ENCODE measurements at regions not wholly inside any gene's neighbourhood (a gene's known extent, or its start where the extent isn't known, plus 50 kb on each side); places are given as distances from the start of the nearest gene placed in this dataset.

DNA sequence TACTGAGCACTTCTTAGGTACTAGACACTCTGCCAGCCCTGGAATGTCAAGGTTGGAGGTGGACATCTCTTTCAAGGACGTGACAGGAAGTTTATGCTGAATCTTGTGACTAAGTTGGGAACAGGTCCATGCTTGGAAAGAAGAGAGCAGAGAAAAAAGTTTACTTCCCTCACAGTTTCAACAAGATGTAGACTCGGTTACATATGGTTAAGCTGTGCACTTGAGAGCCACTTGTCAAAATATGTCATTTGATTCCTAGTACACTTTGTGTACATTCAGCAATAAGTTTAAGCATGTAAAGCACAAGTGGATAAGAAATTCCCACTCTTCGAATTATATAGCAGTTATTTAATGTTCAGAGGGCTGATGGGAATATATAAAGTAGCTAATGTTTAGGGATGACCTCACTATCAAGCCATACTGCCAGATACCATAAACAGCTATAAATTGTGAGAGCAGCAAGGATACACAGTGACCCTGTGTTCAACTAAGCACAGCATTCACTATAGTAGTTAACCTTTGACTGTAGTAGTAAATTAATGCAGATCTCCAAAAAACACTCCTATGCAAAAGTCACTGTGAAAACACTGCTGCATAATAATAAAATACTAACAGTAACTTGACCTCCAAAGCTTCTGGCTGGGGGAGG lies 1944.6 kb upstream of the WWC1 start:
- Histone ChIP-seq H3K79me2 (ENCODE audit: control insufficient read depth, insufficient read depth, low read length) (no peaks in the 10 kb centered on the region), H3K27me3 (replicated peaks in 1 of 4; ENCODE audit: control extremely low read depth in 1 of 4, control insufficient read depth in 3 of 4, insufficient read depth in 4 of 4, low read length in 3 of 4) (no peaks in the 10 kb centered on the region), H3K4me1 (ENCODE audit: control insufficient read depth in 2 of 2, insufficient read depth in 2 of 2, low read length in 2 of 2) (no peaks in the 10 kb centered on the region), H3K4me2 (replicated peaks; ENCODE audit: low read depth, low read length, poor library complexity, severe bottlenecking) (no peak overlapping the region), H2AFZ (ENCODE audit: insufficient read depth, low read depth, low read length, poor library complexity, severe bottlenecking) (no peak overlapping the region), H3K27ac (ENCODE audit: low read length in 2 of 2) (no peak overlapping the region), H3K36me3 (replicated peaks in 1 of 2; ENCODE audit: control extremely low read depth in 1 of 2, control insufficient read depth in 1 of 2, extremely low read depth in 1 of 2, insufficient read depth in 2 of 2, low read length in 1 of 2) (no peaks in the 10 kb centered on the region), H3K9ac (ENCODE audit: low read length) (no peak overlapping the region), H3K9me3 (ENCODE audit: control extremely low read depth in 1 of 3, control insufficient read depth in 2 of 3, insufficient read depth in 1 of 3, low read length in 2 of 3) (no peaks in the 10 kb centered on the region), H3K4me3 (ENCODE audit: control extremely low read depth in 1 of 5, extremely low read depth in 1 of 5, insufficient read depth in 1 of 5, low read depth in 2 of 5, low read length in 4 of 5) (no peak overlapping the region), H4K20me1 (ENCODE audit: control insufficient read depth, insufficient read depth, low read length, poor library complexity, severe bottlenecking) (no peaks in the 10 kb centered on the region)
- Mint-ChIP-seq H3K4me1 (no peaks in the 10 kb centered on the region), H3K27me3 (no peaks in the 10 kb centered on the region), H3K27ac (no peak overlapping the region), H3K9me3 (ENCODE audit: insufficient read depth) (peaks cover 10% of the 10 kb centered on the region), H3K4me3 (no peak overlapping the region)
- ChIA-PET CTCF (no interaction called here), POLR2A (no interaction called here)
- WGBS (ENCODE audit: insufficient coverage), result no CpG with 5 or more reads among the region's 3 CpGs
- intact Hi-C loops (cut with micrococcal nuclease), result no loop called here
- no peak for ATAC-seq (ENCODE audit: low read depth)
- no peak for DNase-seq
- no peak for TF ChIP-seq EZH2 (IDR thresholded peaks at IDR 0.05; ENCODE audit: borderline replicate concordance, insufficient read depth, low read depth, low read length, poor library complexity, severe bottlenecking)

DNA sequence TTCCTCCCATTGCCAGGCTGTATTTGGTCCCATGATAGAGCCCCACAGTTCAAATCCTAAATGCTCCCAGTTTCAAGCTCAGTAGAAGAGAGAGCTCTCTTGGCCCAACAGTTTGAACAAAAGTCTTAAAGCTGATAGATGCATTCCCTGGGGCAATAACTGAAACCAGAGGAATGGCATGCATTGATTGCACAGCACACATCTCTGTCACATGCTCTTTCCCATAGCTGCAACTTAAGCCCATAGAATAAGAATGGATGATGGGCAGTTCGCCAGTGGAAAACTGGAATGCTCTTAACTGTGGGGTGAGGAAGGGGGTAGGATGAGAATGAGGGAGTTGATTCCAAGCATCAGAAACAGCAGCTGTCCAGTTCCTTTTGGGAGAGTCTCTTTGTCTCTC lies 1942.4 kb upstream of the WWC1 start:
- Histone ChIP-seq H3K9ac (ENCODE audit: low read length) (no peak overlapping the region), H4K20me1 (ENCODE audit: control insufficient read depth, insufficient read depth, low read length, poor library complexity, severe bottlenecking) (no peaks in the 10 kb centered on the region), H3K27ac (ENCODE audit: low read length in 2 of 2) (no peak overlapping the region), H3K4me2 (replicated peaks; ENCODE audit: low read depth, low read length, poor library complexity, severe bottlenecking) (no peak overlapping the region), H3K4me3 (ENCODE audit: control extremely low read depth in 1 of 5, extremely low read depth in 1 of 5, insufficient read depth in 1 of 5, low read depth in 2 of 5, low read length in 4 of 5) (no peak overlapping the region), H3K36me3 (replicated peaks in 1 of 2; ENCODE audit: control extremely low read depth in 1 of 2, control insufficient read depth in 1 of 2, extremely low read depth in 1 of 2, insufficient read depth in 2 of 2, low read length in 1 of 2) (no peaks in the 10 kb centered on the region), H3K4me1 (ENCODE audit: control insufficient read depth in 2 of 2, insufficient read depth in 2 of 2, low read length in 2 of 2) (no peaks in the 10 kb centered on the region), H3K27me3 (replicated peaks in 1 of 4; ENCODE audit: control extremely low read depth in 1 of 4, control insufficient read depth in 3 of 4, insufficient read depth in 4 of 4, low read length in 3 of 4) (no peaks in the 10 kb centered on the region), H3K9me3 (ENCODE audit: control extremely low read depth in 1 of 3, control insufficient read depth in 2 of 3, insufficient read depth in 1 of 3, low read length in 2 of 3) (no peaks in the 10 kb centered on the region), H2AFZ (ENCODE audit: insufficient read depth, low read depth, low read length, poor library complexity, severe bottlenecking) (no peak overlapping the region), H3K79me2 (ENCODE audit: control insufficient read depth, insufficient read depth, low read length) (no peaks in the 10 kb centered on the region)
- H3K4me3 Mint-ChIP-seq, result no peak overlapping the region
- intact Hi-C loops (cut with micrococcal nuclease), result no loop called here
- POLR2A ChIA-PET, result no interaction called here
- CTCF ChIA-PET, result no interaction called here
- DNase-seq (no peak), ATAC-seq (ENCODE audit: low read depth) (no peak)
- TF ChIP-seq EZH2 (IDR thresholded peaks at IDR 0.05; ENCODE audit: borderline replicate concordance, insufficient read depth, low read depth, low read length, poor library complexity, severe bottlenecking), result no peak
- TF ChIP-seq, protein P1, sequence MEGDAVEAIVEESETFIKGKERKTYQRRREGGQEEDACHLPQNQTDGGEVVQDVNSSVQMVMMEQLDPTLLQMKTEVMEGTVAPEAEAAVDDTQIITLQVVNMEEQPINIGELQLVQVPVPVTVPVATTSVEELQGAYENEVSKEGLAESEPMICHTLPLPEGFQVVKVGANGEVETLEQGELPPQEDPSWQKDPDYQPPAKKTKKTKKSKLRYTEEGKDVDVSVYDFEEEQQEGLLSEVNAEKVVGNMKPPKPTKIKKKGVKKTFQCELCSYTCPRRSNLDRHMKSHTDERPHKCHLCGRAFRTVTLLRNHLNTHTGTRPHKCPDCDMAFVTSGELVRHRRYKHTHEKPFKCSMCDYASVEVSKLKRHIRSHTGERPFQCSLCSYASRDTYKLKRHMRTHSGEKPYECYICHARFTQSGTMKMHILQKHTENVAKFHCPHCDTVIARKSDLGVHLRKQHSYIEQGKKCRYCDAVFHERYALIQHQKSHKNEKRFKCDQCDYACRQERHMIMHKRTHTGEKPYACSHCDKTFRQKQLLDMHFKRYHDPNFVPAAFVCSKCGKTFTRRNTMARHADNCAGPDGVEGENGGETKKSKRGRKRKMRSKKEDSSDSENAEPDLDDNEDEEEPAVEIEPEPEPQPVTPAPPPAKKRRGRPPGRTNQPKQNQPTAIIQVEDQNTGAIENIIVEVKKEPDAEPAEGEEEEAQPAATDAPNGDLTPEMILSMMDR (IDR thresholded peaks at IDR 0.05), result no peak
- H3K4me1 Mint-ChIP-seq, result no peaks in the 10 kb centered on the region
- 100% methylated on average over 1 of the region's 1 CpG for WGBS (ENCODE audit: insufficient coverage)
- no peaks in the 10 kb centered on the region for H3K27me3 Mint-ChIP-seq
- H3K9me3 Mint-ChIP-seq (ENCODE audit: insufficient read depth), result peaks cover 7% of the 10 kb centered on the region
- H3K27ac Mint-ChIP-seq, result no peak overlapping the region
